ENCODE measurements at regions not wholly inside any gene's neighbourhood (a gene's known extent, or its start where the extent isn't known, plus 50 kb on each side); places are given as distances from the start of the nearest gene placed in this dataset.
"Not testable (repeated sequence)": the region's sequence is repeated elsewhere in the genome, so short reads cannot be mapped to it uniquely, and the experiment has no call there.

DNA sequence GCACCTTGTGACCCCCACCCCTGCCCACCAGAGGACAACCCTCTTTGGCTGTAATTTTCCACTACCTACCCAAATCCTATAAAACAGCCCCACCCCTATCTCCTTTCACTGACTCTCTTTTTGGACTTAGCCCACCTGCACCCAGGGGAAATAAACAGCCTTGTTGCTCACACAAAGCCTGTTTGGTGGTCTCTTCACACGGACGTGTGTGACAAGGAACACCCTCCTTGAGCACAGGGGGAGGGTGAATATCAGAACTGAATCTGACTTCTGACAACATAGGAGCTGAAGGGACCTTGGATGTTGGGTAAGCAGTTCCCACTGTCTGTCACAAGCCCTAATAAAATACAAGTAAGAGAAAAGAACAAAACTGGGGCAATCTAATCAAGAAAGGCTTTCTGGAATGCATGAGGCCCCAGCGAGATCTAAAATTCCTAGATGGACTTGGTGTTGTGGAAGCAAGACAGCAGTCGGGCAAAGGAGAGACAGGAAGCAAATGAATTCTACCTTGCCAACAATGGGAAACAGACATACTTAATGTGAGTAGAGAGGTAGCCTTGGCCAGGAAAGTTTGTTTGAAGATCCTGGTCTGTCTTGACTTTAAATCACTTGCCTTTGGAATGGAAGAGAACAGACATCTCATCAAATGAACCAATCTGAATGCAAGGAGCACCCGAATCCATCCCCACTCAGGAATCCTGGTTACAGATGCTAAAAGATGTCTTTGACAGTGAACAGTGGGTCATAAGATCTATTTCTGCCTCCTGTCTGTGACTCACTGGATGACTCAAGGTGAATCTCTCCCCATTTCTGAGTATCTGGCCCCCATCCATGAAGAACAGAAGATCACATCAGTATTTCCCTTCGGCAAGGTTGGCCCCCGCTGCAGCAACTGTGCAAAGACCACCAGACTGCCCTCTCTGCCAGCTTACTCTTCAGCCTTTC, 53.3 kb downstream of the OLFML3 start:
- TF ChIP-seq GATA1 (IDR thresholded peaks at IDR 0.05; ENCODE audit: low read depth, low read length), result no peak
- TF ChIP-seq POLR2A (IDR thresholded peaks at IDR 0.05; ENCODE audit: low read length), result no peak
- DNase-seq, result peak in 1 of 2 experiments; percentile 15

DNA sequence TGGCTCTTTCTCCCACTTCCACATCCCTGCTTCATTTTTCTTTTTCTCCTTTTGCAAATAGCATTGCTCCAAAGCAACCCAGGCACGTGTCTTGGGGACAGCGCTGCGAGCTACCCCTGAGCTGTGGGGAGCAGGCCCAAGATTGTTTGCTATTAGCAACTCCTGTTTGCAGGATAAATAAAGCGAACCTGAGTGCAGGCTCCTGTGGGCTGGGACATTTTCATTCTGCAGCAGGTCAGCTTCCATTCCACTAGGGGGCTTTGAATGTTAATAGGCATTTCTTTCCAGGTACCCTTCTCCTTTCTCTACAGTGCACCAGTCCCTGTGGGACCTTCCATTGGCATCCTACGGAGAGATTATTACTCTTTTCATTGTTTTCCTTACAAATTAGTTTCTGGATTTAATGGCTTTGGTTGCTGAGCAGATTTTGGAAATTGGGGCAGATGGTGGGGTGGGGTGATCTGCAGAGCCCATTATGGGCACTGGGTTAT, 54.0 kb downstream of the OLFML3 start:
- DNase-seq, result peak; percentile 4 to 28
- TF ChIP-seq POLR2A (IDR thresholded peaks at IDR 0.05; ENCODE audit: low read length) (no peak), GATA1 (IDR thresholded peaks at IDR 0.05; ENCODE audit: low read depth, low read length) (no peak)

DNA sequence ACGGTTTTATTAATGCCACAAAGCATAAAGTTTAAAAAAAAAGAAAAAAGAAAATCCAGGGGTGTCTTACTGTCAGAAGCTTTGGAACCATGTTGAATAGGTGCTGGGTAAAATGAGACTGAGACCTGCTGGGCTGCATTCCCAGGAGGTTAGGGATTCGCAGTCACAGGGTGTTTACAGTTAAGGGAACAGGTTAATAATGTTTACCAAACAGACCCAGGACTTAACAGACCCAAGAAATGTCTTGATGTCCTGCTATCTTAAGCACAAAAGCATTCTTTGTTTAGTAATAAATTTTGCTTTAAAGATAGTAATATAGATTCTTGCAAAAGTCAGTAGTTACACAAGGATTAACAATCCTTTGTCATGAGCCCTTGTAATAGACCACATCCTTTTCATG, 54.7 kb downstream of the OLFML3 start:
- DNase-seq, result no peak
- TF ChIP-seq GATA1 (IDR thresholded peaks at IDR 0.05; ENCODE audit: low read depth, low read length) (no peak), POLR2A (IDR thresholded peaks at IDR 0.05; ENCODE audit: low read length) (no peak)

DNA sequence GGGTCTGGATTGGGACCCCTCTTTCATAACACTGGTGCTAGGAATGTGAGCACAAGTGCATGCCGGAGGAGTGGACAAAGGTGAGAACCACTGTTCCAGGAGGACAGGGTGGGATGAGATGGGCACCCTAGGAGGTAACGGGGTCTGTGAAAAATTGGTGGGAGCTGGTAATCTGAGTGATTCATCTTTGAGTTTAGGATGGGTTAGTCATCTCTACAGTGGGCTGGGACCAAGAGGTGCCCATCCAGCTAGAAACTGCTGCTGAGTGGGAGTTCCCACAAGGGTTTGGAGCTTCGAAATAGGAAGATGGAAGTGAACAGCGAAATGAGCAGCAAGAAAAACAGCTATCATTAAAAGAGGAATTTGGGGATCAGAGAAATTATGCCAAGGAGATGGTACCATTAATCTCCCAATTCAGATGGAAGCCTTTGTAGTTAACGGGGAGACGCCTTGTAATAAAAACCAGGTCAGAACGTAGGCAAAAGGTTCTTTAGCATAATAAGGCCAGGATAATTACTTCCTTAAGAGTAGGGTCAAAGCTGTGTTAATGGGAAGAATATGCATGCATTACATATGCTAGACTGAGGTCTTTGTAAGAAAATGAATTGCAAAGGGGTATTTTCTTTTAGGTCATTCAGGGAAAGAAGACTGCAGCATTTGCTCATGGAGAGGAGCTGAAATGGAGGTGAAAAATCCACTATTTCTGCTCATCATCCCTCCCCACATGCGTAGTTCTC, 55.5 kb downstream of the OLFML3 start:
- TF ChIP-seq POLR2A (IDR thresholded peaks at IDR 0.05; ENCODE audit: low read length) (no peak), GATA1 (IDR thresholded peaks at IDR 0.05; ENCODE audit: low read depth, low read length) (no peak)
- no peak for DNase-seq

DNA sequence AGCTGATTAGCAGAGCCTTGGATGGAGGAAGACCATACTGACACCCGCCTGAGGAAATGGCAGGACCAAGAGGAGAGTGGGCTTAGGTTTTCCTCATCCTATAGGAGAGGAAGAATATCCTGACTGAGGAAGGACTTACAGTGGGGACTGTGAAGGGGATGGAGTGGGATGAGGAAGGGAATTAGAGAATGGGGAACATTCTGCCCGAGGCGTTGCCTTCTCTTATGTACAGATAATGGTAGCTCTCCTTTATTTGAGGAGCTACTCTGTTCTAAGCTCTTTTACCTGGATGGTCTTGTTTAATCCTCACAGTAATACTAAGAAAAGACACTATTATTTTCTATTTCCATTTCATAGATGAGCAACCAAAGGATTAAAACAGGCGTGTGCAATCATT, 56.0 kb downstream of the OLFML3 start:
- no peak for DNase-seq
- TF ChIP-seq POLR2A (IDR thresholded peaks at IDR 0.05; ENCODE audit: low read length), result no peak
- no peak for TF ChIP-seq GATA1 (IDR thresholded peaks at IDR 0.05; ENCODE audit: low read depth, low read length)

DNA sequence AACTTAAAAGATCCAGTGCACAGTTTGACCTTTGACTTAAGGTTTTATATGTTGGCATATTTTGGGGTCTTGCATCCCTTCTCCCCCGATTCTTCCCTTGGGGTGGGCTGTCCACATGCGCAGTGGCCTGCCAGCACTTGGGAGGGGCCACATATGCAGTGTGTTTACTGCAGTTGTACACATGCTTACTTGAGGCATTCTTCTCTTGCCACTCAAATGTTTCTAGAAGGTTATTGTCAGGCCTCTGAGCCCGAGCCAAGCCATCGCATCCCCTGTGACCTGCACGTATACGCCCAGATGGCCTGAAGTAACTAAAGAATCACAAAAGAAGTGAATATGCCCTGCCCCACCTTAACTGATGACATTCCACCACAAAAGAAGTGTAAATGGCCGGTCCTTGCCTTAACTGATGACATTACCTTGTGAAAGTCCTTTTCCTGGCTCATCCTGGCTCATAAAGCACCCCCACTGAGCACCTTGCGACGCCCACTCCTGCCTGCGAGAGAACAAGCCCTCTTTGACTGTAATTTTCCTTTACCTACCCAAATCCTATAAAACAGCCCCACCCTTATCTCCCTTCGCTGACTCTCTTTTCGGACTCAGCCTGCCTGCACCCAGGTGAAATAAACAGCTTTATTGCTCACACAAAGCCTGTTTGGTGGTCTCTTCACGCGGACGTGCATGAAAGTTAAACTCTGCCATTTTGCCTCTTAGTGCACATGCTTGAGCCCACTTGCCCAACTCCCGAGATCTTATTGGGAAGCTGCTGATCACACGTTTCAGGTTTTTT, 57.8 kb downstream of the OLFML3 start:
- DNase-seq, result not testable (repeated sequence)

DNA sequence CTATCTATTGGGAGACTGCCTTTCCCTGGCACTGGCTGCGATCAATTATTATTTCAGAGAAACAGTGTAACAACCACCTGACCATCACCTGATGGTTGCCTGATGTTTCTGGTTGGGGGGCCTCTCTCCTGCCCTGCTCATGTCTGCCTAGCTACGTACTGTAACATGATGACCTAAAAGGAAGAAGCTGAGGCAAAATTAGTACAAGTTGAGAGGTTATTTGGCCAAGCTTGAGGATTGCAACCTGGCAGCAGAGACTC, 58.3 kb downstream of the OLFML3 start:
- no peak for TF ChIP-seq GATA1 (IDR thresholded peaks at IDR 0.05; ENCODE audit: low read depth, low read length)
- no peak for TF ChIP-seq POLR2A (IDR thresholded peaks at IDR 0.05; ENCODE audit: low read length)
- no peak for DNase-seq

DNA sequence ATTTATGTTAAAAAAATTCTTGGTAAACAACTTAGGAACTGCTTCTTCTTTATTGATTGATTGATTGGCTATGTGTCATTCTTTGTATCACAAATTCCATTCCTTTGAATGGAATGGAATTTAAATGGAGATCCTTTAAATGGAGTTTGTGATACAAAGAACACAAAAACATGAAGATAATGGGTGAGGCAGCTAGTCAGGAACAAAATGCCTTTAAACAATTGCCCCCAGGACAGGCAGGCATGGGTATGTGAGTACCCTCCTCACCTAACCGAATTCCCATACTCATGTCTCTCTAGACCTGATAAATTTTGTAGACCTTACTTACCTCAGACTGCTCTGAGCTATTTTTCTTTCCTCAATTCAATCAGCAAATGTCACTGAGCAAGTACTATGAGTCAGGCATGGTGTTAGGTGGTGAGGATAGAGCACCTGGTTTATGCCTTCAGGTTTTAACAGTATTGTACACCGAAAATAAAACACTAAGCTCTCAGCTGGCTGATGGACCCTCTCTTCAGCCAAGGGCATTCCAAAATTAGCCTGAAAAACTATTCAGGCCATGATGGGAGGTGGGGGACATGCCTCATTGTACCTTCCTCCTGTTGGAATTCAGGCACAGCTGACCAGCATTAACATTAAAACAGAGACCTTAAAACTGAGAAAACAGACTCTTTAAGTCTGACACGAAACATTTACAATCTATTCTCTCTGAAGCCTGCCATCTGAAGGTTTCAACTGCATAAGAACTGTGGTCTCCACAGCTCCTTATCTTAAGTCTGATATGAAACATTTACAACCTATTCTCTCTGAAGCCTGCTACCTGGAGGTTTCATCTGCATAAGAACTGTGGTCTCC, 58.9 kb downstream of the OLFML3 start:
- no peak for DNase-seq
- no peak for TF ChIP-seq POLR2A (IDR thresholded peaks at IDR 0.05; ENCODE audit: low read length)
- TF ChIP-seq GATA1 (IDR thresholded peaks at IDR 0.05; ENCODE audit: low read depth, low read length), result no peak
